ENCODE measurements at regions not wholly inside any gene's neighbourhood (a gene's known extent, or its start where the extent isn't known, plus 50 kb on each side); places are given as distances from the start of the nearest gene placed in this dataset.

DNA sequence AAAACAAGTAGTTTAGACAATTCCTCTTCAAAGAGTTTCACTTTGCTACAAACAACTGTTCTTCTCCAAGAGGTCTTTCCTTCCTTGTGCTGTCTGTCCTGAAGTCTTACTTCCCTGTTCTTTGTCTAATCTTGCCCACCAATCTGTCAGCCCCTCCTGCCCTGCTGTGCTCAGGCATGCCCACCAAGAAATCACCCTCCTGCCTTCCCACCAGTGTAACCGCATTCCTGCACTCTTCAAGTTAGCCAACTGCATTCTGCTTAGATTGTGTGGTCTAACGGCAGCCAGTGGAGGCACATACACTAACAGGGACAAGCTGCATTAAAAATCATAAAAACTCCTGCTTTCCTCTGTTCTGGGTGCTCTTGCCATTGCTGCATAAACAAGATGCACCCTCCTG is 215.9 kb upstream of the RBMY1B start:
- DNase-seq, result no peak

DNA sequence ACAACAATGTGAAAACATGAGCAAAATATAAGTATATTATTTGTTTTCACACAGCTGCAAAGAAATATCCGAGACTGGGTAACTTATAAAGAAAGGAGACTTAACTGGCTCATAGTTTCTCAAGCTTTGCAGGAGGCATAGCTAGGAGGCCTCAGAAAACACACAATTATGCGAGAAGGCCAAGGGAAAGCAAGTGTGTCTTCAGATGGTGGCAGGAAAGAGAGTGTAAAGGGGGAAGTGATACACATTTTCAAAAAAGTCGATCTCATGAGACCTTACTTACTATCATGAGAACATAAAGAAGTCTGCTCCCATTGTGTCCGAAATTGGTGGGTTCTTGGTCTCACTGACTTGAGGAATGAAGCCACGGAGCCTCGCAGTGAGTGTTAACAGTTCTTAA is 208.9 kb upstream of the RBMY1B start:
- DNase-seq, result no peak

DNA sequence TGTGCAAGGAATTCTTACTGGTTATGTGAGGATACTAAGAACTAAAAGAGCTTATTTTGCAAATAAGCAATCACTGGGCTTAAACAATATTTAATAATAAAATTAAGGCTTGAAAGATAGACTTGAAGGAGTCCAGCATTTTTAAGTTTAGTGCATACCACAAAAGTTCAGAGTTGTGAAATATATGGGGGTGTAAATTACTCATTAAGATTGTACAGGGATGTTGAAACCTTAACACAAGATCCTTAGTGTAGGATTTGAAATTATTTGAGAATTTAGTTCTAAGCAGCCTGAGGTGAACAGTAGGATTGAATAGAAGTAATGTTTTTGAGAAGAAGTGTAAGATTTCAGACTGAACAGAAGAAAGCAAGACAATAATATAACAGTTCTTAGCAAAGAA is 195.8 kb upstream of the RBMY1B start:
- no peak for DNase-seq

Measured in stimulated activated CD8-positive, alpha-beta memory T cell treated with anti-CD3 and anti-CD28 coated beads, Interleukin-4, amount 100 ng/mL, for 48 hours (primary cell).